H1 (cell line): ENCODE measurements at regions not wholly inside any gene's neighbourhood (a gene's known extent, or its start where the extent isn't known, plus 50 kb on each side); places are given as distances from the start of the nearest gene placed in this dataset.

Source experiments
- GABPA ChIP-seq: IDR thresholded peaks from 2 replicates; pipeline ENCODE4 v1.6.1; 2011; ENCODE audit warnings: mild to moderate bottlenecking, low read length, moderate library complexity, borderline replicate concordance; ENCODE audit not compliant: insufficient read depth
- JUN ChIP-seq: IDR thresholded peaks from 2 replicates; pipeline ENCODE4 v1.6.1; 2011; ENCODE audit warnings: low read depth, mild to moderate bottlenecking, improper control_type of control experiment, low read length
- RAD21 ChIP-seq, 2 experiments: IDR thresholded peaks in 1 of 2; conservative IDR thresholded peaks in 1 of 2; 2 replicates each; pipeline ENCODE4 v1.6.1; 2011; ENCODE audit warnings: low read depth in 2 of 2, low read length in 2 of 2, improper control_type of control experiment in 1 of 2, inconsistent platforms in 1 of 2, mild to moderate bottlenecking in 1 of 2, moderate library complexity in 1 of 2
- RNF2 ChIP-seq: fragments of 200-900, 300-1000 bp; sonication (generic); IDR thresholded peaks from 2 replicates; pipeline ENCODE4 v1.7.1; 2016; ENCODE audit warnings: borderline replicate concordance, low read depth, mild to moderate bottlenecking, antibody characterized with exemption, low read length; ENCODE audit not compliant: poor library complexity, severe bottlenecking; ENCODE audit errors: missing control alignments
- SUZ12 ChIP-seq: fragments of 200-600 bp; sonication (generic); IDR thresholded peaks from 2 replicates; pipeline ENCODE4 v1.6.1; 2012; ENCODE audit warnings: mild to moderate bottlenecking, inconsistent platforms, low read length, moderate library complexity, mixed read lengths
- TF ChIP-seq, protein P1 (sequence below), 3 experiments: IDR thresholded peaks; 1 replicate in 2 of 3; 2 replicates in 1 of 3; pipeline versions ENCODE4 v1.5.1 to v1.6.1; 2011; ENCODE audit warnings: low read length in 3 of 3, mild to moderate bottlenecking in 3 of 3, inconsistent platforms in 2 of 3, low read depth in 1 of 3, moderate library complexity in 1 of 3; ENCODE audit not compliant: insufficient read depth in 1 of 3; ENCODE audit errors: control extremely low read depth in 1 of 3

DNA sequence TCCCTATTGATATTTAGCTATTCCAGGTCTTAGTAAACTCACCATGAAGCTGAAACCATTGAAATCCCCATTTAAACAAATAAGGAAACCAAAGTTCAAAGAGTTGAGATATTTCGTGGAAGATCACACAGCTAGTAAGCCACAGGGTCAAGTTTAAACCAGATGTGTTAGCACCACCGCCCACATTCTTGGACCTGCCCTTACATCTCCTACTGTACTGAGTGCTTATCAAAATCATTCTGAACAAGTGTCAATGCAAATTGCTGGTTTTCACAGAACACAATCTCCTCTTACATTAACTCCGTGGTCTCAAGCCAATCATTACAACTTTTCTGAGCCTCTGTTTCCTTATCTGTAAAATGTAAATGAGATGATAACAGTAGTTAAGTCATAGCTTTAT, 676.2 kb downstream of the CDH11 start:
- TF ChIP-seq RNF2, result no peak
- TF ChIP-seq GABPA, result no peak
- TF ChIP-seq RAD21 (IDR thresholded peaks at IDR 0.05 in 1 of 2, conservative IDR thresholded peaks at IDR 0.05 in 1 of 2; ENCODE audit: low read depth in 2 of 2, low read length in 2 of 2), result no peak
- TF ChIP-seq SUZ12, result no peak
- no peak for TF ChIP-seq JUN
- TF ChIP-seq, protein P1, sequence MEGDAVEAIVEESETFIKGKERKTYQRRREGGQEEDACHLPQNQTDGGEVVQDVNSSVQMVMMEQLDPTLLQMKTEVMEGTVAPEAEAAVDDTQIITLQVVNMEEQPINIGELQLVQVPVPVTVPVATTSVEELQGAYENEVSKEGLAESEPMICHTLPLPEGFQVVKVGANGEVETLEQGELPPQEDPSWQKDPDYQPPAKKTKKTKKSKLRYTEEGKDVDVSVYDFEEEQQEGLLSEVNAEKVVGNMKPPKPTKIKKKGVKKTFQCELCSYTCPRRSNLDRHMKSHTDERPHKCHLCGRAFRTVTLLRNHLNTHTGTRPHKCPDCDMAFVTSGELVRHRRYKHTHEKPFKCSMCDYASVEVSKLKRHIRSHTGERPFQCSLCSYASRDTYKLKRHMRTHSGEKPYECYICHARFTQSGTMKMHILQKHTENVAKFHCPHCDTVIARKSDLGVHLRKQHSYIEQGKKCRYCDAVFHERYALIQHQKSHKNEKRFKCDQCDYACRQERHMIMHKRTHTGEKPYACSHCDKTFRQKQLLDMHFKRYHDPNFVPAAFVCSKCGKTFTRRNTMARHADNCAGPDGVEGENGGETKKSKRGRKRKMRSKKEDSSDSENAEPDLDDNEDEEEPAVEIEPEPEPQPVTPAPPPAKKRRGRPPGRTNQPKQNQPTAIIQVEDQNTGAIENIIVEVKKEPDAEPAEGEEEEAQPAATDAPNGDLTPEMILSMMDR (IDR thresholded peaks at IDR 0.05; ENCODE audit: control extremely low read depth in 1 of 3, insufficient read depth in 1 of 3, low read depth in 1 of 3, low read length in 3 of 3), result no peak
